Psoas muscle (tissue), 7 donors: ENCODE measurements at regions not wholly inside any gene's neighbourhood (a gene's known extent, or its start where the extent isn't known, plus 50 kb on each side); places are given as distances from the start of the nearest gene placed in this dataset.

Experiments
- ATAC-seq, 4 donors: fragments of 200-7000 bp; cut with Tn5 transposase; one replicate each; pipeline ENCODE4 v1.9.1; 2020; ENCODE audit warnings: moderate library complexity in 3 of 4, mild to moderate bottlenecking in 2 of 4
- DNase-seq, 2 donors: peaks; one replicate each; pipeline ENCODE4 v3.0.0-alpha.2; 2020
- H3K27ac ChIP-seq: fragments of 200-600 bp; one replicate; pipeline ENCODE4 v1.8.0; 2022
- H3K27me3 ChIP-seq, 3 donors: fragments of 200-600 bp in 1 of 3; one replicate each; pipeline versions ENCODE4 v1.6.1 to v1.8.0; 2013 to 2022; ENCODE audit warnings: low read length in 2 of 3, mild to moderate bottlenecking in 2 of 3, moderate library complexity in 1 of 3; ENCODE audit not compliant: insufficient read depth in 3 of 3
- H3K36me3 ChIP-seq, 2 donors: fragments of 200-600 bp in 1 of 2; one replicate each; pipeline versions ENCODE4 v1.6.1 to v1.8.0; 2013 to 2022; ENCODE audit warnings: low read depth in 1 of 2, mild to moderate bottlenecking in 1 of 2, moderate library complexity in 1 of 2; ENCODE audit not compliant: insufficient read depth in 1 of 2
- H3K4me1 ChIP-seq: fragments of 200-600 bp; one replicate; pipeline ENCODE4 v1.8.0; 2022
- H3K4me3 ChIP-seq: fragments of 200-600 bp; one replicate; pipeline ENCODE4 v1.8.0; 2022; ENCODE audit warnings: mild to moderate bottlenecking
- H3K9me3 ChIP-seq: fragments of 200-600 bp; one replicate; pipeline ENCODE4 v1.8.0; 2022
- CTCF ChIP-seq: fragments of 200-600 bp; IDR thresholded peaks from one replicate; pipeline ENCODE4 v1.8.0; 2022; ENCODE audit warnings: antibody characterized with exemption
- WGBS, 3 donors: extraction: QIAGEN DNeasy Blood & Tissue Kit; methylation state at CpG; one replicate each; pipeline versions ENCODE4 v1.1.6 to v1.1.7; 2013; 5-methylcytosine and 5-hydroxymethylcytosine counted together
- intact Hi-C, 2 donors: fragments of 100-400 bp; cut with DNase I; formaldehyde crosslinking; loops; one replicate each; pipeline versions ENCODE4 v1.11.0 to v1.14.2; 2022
- donor health status: healthy with polysubstance abuse.
- donor health status: DM: no; HTN: no; CAD: no; lungs with moderate emphysema.
- donor health status: Bipolar disorder and iron deficiency.
- donor health status: healthy.
- donor health status: DM: yes; HTN: yes; CAD: no.
- donor health status: DM: no; HTN: no; CAD: no.
- donor health status: DM: yes; HTN: yes; CAD: no.

DNA sequence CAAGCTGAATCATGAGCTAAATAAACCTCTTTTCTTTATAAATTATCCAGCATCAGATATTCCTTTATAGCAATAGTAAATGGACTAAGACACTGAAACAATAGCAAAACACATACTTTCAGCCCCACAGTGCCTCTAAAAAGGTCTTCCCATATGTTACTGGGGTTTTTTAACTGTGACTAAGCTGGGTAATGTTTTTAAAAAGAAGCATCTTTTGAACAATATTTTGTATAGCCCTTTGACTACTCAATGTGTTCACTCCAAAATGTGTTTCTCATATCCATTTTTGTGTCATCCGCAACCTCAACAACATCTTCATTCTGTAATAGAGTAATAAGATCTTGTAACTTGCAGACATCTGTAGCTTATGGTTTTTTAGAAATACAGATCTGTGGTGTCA is 218.7 kb upstream of the S100G start:
- H3K27ac ChIP-seq: no peak overlapping the region
- no peaks in the 10 kb centered on the region for H3K4me1 ChIP-seq
- peaks cover 0 to 4% (median 0%) of the 10 kb centered on the region in 3 donors for H3K27me3 ChIP-seq
- no peaks in the 10 kb centered on the region for H3K36me3 ChIP-seq
- WGBS, 3 donors: 96 to 100% (median 100%) methylated on average over 1 of the region's 1 CpG
- H3K4me3 ChIP-seq: no peak overlapping the region
- no peaks in the 10 kb centered on the region for H3K9me3 ChIP-seq
- ATAC-seq: no peak
- no peak for DNase-seq
- intact Hi-C loops: loop anchor here in 1 of 2 donors (10.0 kb wide), 1 partner anchor 234 kb away; no protein-coding TSS in a partner anchor
- no peak for TF ChIP-seq CTCF

DNA sequence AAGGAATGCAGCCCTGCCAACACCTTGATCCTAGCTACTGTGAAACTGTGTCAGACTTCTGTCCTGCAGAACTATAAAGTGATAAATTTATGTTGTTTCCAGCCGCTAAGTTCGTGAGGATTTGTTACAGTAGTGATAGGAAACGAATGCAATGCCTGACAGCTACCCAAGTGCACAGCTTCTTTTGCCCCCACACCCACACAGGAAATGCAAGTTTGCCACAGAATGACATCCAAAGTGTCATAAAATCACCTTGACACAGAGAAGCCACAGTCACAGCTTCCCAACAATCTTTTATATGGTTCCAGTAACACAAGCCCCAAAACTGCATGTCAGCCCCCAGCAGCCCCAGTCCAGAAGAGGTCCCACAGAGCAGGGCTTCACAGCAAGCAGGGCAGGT is 216.9 kb upstream of the S100G start:
- intact Hi-C loops: loop anchor here in 1 of 2 donors (10.0 kb wide), 1 partner anchor 232 kb away; no protein-coding TSS in a partner anchor
- WGBS, 3 donors: 64 to 79% (median 74%) methylated on average over 3 of the region's 3 CpGs

GRCh38 chrX:16435399-16435986 is 214.5 kb upstream of the S100G start:
- Histone ChIP-seq H3K27me3 (peaks cover 0 to 4% (median 0%) of the 10 kb centered on the region in 3 donors), H3K36me3 (no peaks in the 10 kb centered on the region), H3K27ac (no peak overlapping the region), H3K9me3 (no peaks in the 10 kb centered on the region), H3K4me1 (no peaks in the 10 kb centered on the region), H3K4me3 (no peak overlapping the region)
- TF ChIP-seq CTCF: no peak
- DNase-seq (no peak), ATAC-seq (no peak)
- WGBS, 3 donors: 77 to 90% (median 89%) methylated on average over 2 of the region's 2 CpGs
- intact Hi-C loops: loop anchor here in 1 of 2 donors (10.0 kb wide), 1 partner anchor 229 kb away; no protein-coding TSS in a partner anchor

More for the DNA sequence above, 216.9 kb upstream of the S100G start:
- no peak overlapping the region for H3K27ac ChIP-seq
- H3K9me3 ChIP-seq: no peaks in the 10 kb centered on the region
- no peaks in the 10 kb centered on the region for H3K4me1 ChIP-seq
- no peak for DNase-seq
- no peak for ATAC-seq
- H3K27me3 ChIP-seq: peaks cover 0 to 4% (median 0%) of the 10 kb centered on the region in 3 donors
- H3K4me3 ChIP-seq: no peak overlapping the region
- H3K36me3 ChIP-seq: no peaks in the 10 kb centered on the region
- TF ChIP-seq CTCF: no peak

GRCh38 chrX:16436348-16437188 is 213.4 kb upstream of the S100G start:
- H3K27me3 ChIP-seq: peaks cover 0 to 4% (median 0%) of the 10 kb centered on the region in 3 donors
- no peak overlapping the region for H3K27ac ChIP-seq
- ATAC-seq (peak; percentile 87 to 98 (median 96)), DNase-seq (peak; percentile 62 to 76)
- no peaks in the 10 kb centered on the region for H3K36me3 ChIP-seq
- intact Hi-C loops: loop anchor here (2.0 to 10.0 kb wide), 2 partner anchors 228 to 234 kb away; no protein-coding TSS in a partner anchor
- H3K9me3 ChIP-seq: no peaks in the 10 kb centered on the region
- no peaks in the 10 kb centered on the region for H3K4me1 ChIP-seq
- TF ChIP-seq CTCF: peak; percentile 61
- H3K4me3 ChIP-seq: no peak overlapping the region
- 21 to 39% (median 24%) methylated on average over 12 of the region's 12 CpGs for WGBS, 3 donors
